Naive thymus-derived CD4-positive, alpha-beta T cell (primary cell): ENCODE measurements at regions not wholly inside any gene's neighbourhood (a gene's known extent, or its start where the extent isn't known, plus 50 kb on each side); places are given as distances from the start of the nearest gene placed in this dataset.

ENCODE experiments used
- ATAC-seq: fragments of 150-1000 bp; cut with Tn5 transposase; 2 replicates; pipeline ENCODE4 v1.10.0; 2021; ENCODE audit warnings: mild to moderate bottlenecking, moderate library complexity
- CTCF ChIA-PET: fragments of 350-600 bp; sonication (Branson Sonifier 250); formaldehyde crosslinking; loops from one replicate; lab custom pipeline; 2021; ENCODE audit warnings: antibody characterized with exemption; lab: Charles Lee
- POLR2A ChIA-PET: fragments of 350-600 bp; sonication (Branson Sonifier 250); formaldehyde crosslinking; loops from one replicate; lab custom pipeline; 2021; ENCODE audit warnings: antibody characterized with exemption, inconsistent platforms; lab: Charles Lee
- DNase-seq, 9 donors: peaks; one replicate each; pipeline versions ENCODE4 v3.0.0 to v3.0.0-alpha.2; 2020 to 2022; ENCODE audit warnings: mixed read lengths in 1 of 9
- H3K27ac ChIP-seq: one replicate; pipeline ENCODE4 v1.7.0; 2013; ENCODE audit warnings: mild to moderate bottlenecking, low read depth, low read length, moderate library complexity
- H3K27me3 ChIP-seq, 2 donors: one replicate each; pipeline ENCODE4 v1.7.0; 2013; ENCODE audit warnings: low read length in 2 of 2, mild to moderate bottlenecking in 2 of 2, moderate library complexity in 2 of 2; ENCODE audit not compliant: control insufficient read depth in 2 of 2, insufficient read depth in 2 of 2
- H3K36me3 ChIP-seq, 3 experiments: 1 replicate in 2 of 3; 2 replicates in 1 of 3; pipeline ENCODE4 v1.7.0; 2013; ENCODE audit warnings: low read length in 3 of 3, mild to moderate bottlenecking in 3 of 3, moderate library complexity in 1 of 3; ENCODE audit not compliant: insufficient read depth in 3 of 3, control insufficient read depth in 2 of 3
- H3K4me1 ChIP-seq, 2 donors: one replicate each; pipeline ENCODE4 v1.7.0; 2013; ENCODE audit warnings: low read length in 2 of 2, mild to moderate bottlenecking in 2 of 2, moderate library complexity in 1 of 2; ENCODE audit not compliant: control insufficient read depth in 2 of 2, insufficient read depth in 2 of 2
- H3K4me3 ChIP-seq: 2 replicates; pipeline ENCODE4 v1.7.0; 2013; ENCODE audit warnings: mild to moderate bottlenecking, low read length
- H3K9me3 ChIP-seq, 3 experiments: 1 replicate in 2 of 3; 2 replicates in 1 of 3; pipeline ENCODE4 v1.7.0; 2013; ENCODE audit warnings: low read length in 3 of 3; ENCODE audit not compliant: control insufficient read depth in 2 of 3
- H3K27ac Mint-ChIP-seq, 9 donors: one replicate each; pipeline ENCODE4 v1.8.0; 2020 to 2022; ENCODE audit warnings: mixed read lengths in 9 of 9, mild to moderate bottlenecking in 8 of 9, moderate library complexity in 5 of 9, inconsistent platforms in 2 of 9
- H3K27me3 Mint-ChIP-seq, 5 donors: one replicate each; pipeline ENCODE4 v1.8.0; 2021 to 2022; ENCODE audit warnings: mixed read lengths in 5 of 5, mild to moderate bottlenecking in 1 of 5
- H3K36me3 Mint-ChIP-seq, 5 donors: one replicate each; pipeline ENCODE4 v1.8.0; 2020 to 2022; ENCODE audit warnings: mixed read lengths in 5 of 5, mild to moderate bottlenecking in 3 of 5, inconsistent platforms in 1 of 5
- H3K4me1 Mint-ChIP-seq, 7 donors: one replicate each; pipeline ENCODE4 v1.8.0; 2020 to 2022; ENCODE audit warnings: mixed read lengths in 7 of 7, mild to moderate bottlenecking in 3 of 7, inconsistent platforms in 1 of 7
- H3K4me3 Mint-ChIP-seq, 10 donors: one replicate each; pipeline ENCODE4 v1.8.0; 2020 to 2022; ENCODE audit warnings: mild to moderate bottlenecking in 10 of 10, mixed read lengths in 10 of 10, moderate library complexity in 6 of 10, inconsistent platforms in 2 of 10
- H3K9me3 Mint-ChIP-seq, 11 donors: one replicate each; pipeline ENCODE4 v1.8.0; 2020 to 2022; ENCODE audit warnings: mixed read lengths in 11 of 11, mild to moderate bottlenecking in 4 of 11, inconsistent platforms in 1 of 11, moderate library complexity in 1 of 11
- intact Hi-C, 2 donors: fragments of 100-400 bp; cut with micrococcal nuclease; formaldehyde crosslinking; loops; one replicate each; pipeline ENCODE4 v1.15.1; 2023

GRCh38 chr3:68631850-68632545 is 300.3 kb downstream of the TAFA4 start:
- Histone ChIP-seq H3K27ac (no peak overlapping the region), H3K4me3 (no peak overlapping the region), H3K36me3 (no peaks in the 10 kb centered on the region), H3K27me3 (no peaks in the 10 kb centered on the region), H3K9me3 (no peaks in the 10 kb centered on the region), H3K4me1 (no peaks in the 10 kb centered on the region)
- Mint-ChIP-seq H3K4me3 (no peak overlapping the region), H3K27me3 (peaks cover 0 to 36% (median 20%) of the 10 kb centered on the region in 5 donors), H3K4me1 (no peaks in the 10 kb centered on the region), H3K27ac (no peak overlapping the region), H3K36me3 (no peaks in the 10 kb centered on the region), H3K9me3 (peaks cover 0 to 5% (median 2%) of the 10 kb centered on the region in 11 donors)
- CTCF ChIA-PET: no interaction called here
- POLR2A ChIA-PET: no interaction called here
- intact Hi-C loops: no loop called here
- ATAC-seq: no peak
- no peak for DNase-seq

GRCh38 chr3:68620211-68620610 is 312.1 kb downstream of the TAFA4 start:
- ChIA-PET POLR2A (no interaction called here), CTCF (no interaction called here)
- no peaks in the 10 kb centered on the region for H3K36me3 Mint-ChIP-seq
- no peak for DNase-seq
- H3K27me3 Mint-ChIP-seq: peaks cover 0 to 4% (median 0%) of the 10 kb centered on the region in 5 donors
- Histone ChIP-seq H3K9me3 (no peaks in the 10 kb centered on the region), H3K4me3 (no peak overlapping the region), H3K27ac (no peak overlapping the region), H3K4me1 (no peaks in the 10 kb centered on the region), H3K36me3 (no peaks in the 10 kb centered on the region), H3K27me3 (no peaks in the 10 kb centered on the region)
- no peak overlapping the region for H3K27ac Mint-ChIP-seq
- intact Hi-C loops: no loop called here
- peaks cover 0 to 11% (median 4%) of the 10 kb centered on the region in 11 donors for H3K9me3 Mint-ChIP-seq
- no peak overlapping the region for H3K4me3 Mint-ChIP-seq
- H3K4me1 Mint-ChIP-seq: no peaks in the 10 kb centered on the region
- no peak for ATAC-seq

GRCh38 chr3:68614087-68614486 is 318.3 kb downstream of the TAFA4 start:
- H3K9me3 Mint-ChIP-seq: peaks cover 4 to 18% (median 13%) of the 10 kb centered on the region in 11 donors
- peaks cover 0 to 3% (median 0%) of the 10 kb centered on the region in 5 donors for H3K27me3 Mint-ChIP-seq
- Histone ChIP-seq H3K4me1 (no peaks in the 10 kb centered on the region), H3K27me3 (no peaks in the 10 kb centered on the region), H3K36me3 (no peaks in the 10 kb centered on the region), H3K9me3 (no peaks in the 10 kb centered on the region), H3K4me3 (no peak overlapping the region), H3K27ac (no peak overlapping the region)
- H3K27ac Mint-ChIP-seq: no peak overlapping the region
- CTCF ChIA-PET: no interaction called here
- ATAC-seq (no peak), DNase-seq (no peak)
- no peaks in the 10 kb centered on the region for H3K4me1 Mint-ChIP-seq
- H3K4me3 Mint-ChIP-seq: no peak overlapping the region
- intact Hi-C loops: no loop called here
- peaks cover 0 to 5% (median 0%) of the 10 kb centered on the region in 5 donors for H3K36me3 Mint-ChIP-seq
- POLR2A ChIA-PET: no interaction called here

DNA sequence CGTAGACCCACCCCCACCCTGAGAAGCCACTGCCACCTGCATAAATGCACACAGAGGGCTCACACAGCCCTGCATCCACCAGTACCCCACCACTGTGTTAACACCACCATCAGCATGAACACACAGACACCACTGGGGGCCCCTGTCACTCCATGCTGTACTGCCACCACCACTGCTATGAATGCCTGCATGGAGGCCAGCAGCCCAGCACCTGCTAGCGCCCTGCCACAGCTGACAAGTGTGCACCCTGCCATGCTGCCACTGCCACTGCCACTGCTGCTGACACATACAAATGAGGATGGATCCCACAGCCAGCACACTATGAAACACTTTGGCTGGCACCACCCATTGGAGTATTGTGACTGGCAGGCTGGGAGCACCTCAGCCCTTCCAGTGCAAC is 361.0 kb downstream of the TAFA4 start:
- Mint-ChIP-seq H3K4me1 (no peaks in the 10 kb centered on the region), H3K4me3 (no peak overlapping the region), H3K27me3 (peaks cover 0 to 24% (median 9%) of the 10 kb centered on the region in 5 donors), H3K36me3 (peaks cover 0 to 6% (median 0%) of the 10 kb centered on the region in 5 donors), H3K27ac (no peak overlapping the region), H3K9me3 (peaks cover 0 to 26% (median 9%) of the 10 kb centered on the region in 11 donors)
- DNase-seq (no peak), ATAC-seq (no peak)
- no peaks in the 10 kb centered on the region for H3K27me3 ChIP-seq
- no peak overlapping the region for H3K27ac ChIP-seq
- POLR2A ChIA-PET: no interaction called here
- H3K4me3 ChIP-seq: no peak overlapping the region
- intact Hi-C loops: no loop called here
- H3K36me3 ChIP-seq: no peaks in the 10 kb centered on the region
- no peaks in the 10 kb centered on the region for H3K4me1 ChIP-seq
- CTCF ChIA-PET: no interaction called here
- no peaks in the 10 kb centered on the region for H3K9me3 ChIP-seq

DNA sequence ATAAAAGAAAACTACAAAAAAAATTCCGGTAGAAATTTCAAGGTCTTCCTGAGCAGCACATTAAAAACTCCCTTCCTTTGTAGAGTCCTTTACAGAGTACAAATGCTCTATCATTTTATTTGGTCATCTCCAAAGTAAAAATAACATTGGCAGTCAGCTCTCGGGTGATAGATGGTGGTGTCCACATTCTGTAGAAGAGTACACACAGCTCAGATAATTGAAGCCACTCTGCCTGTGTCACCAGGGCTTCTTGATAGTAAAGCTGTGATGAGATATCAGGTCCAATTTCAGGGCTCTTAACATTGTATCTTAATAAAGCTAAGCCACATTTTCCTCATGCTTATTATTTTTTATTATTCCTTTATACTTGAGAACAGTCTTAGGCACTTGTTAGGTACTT is 371.6 kb downstream of the TAFA4 start:
- no peaks in the 10 kb centered on the region for H3K4me1 ChIP-seq
- no peak overlapping the region for H3K27ac ChIP-seq
- Mint-ChIP-seq H3K4me3 (no peak overlapping the region), H3K27me3 (peaks cover 0 to 12% (median 0%) of the 10 kb centered on the region in 5 donors), H3K36me3 (no peaks in the 10 kb centered on the region), H3K27ac (no peak overlapping the region), H3K9me3 (peaks cover 0 to 2% (median 0%) of the 10 kb centered on the region in 11 donors), H3K4me1 (no peaks in the 10 kb centered on the region)
- intact Hi-C loops: no loop called here
- ChIA-PET CTCF (no interaction called here), POLR2A (no interaction called here)
- no peak overlapping the region for H3K4me3 ChIP-seq
- H3K9me3 ChIP-seq: peaks cover 0 to 4% (median 0%) of the 10 kb centered on the region in 3 experiments
- H3K36me3 ChIP-seq: no peaks in the 10 kb centered on the region
- ATAC-seq (no peak), DNase-seq (no peak)
- H3K27me3 ChIP-seq: no peaks in the 10 kb centered on the region

- H3K4me1 ChIP-seq: no peaks in the 10 kb centered on the region
- Mint-ChIP-seq H3K9me3 (peaks cover 0 to 12% (median 2%) of the 10 kb centered on the region in 11 donors), H3K36me3 (no peaks in the 10 kb centered on the region), H3K4me3 (no peak overlapping the region), H3K4me1 (peaks cover 0 to 2% (median 0%) of the 10 kb centered on the region in 7 donors), H3K27me3 (no peaks in the 10 kb centered on the region), H3K27ac (no peak overlapping the region)
- no peak for ATAC-seq
- no peaks in the 10 kb centered on the region for H3K36me3 ChIP-seq
- ChIA-PET POLR2A (no interaction called here), CTCF (no interaction called here)
- H3K27ac ChIP-seq: no peak overlapping the region
- no peaks in the 10 kb centered on the region for H3K27me3 ChIP-seq
- intact Hi-C loops: no loop called here
- no peak for DNase-seq
- H3K4me3 ChIP-seq: no peak overlapping the region
- no peaks in the 10 kb centered on the region for H3K9me3 ChIP-seq
Observed at GRCh38 chr3:68535782-68536181, 396.6 kb downstream of the TAFA4 start.

GRCh38 chr3:68523330-68523729 is 409.0 kb downstream of the TAFA4 start:
- Histone ChIP-seq H3K27ac (no peak overlapping the region), H3K36me3 (no peaks in the 10 kb centered on the region), H3K4me1 (no peaks in the 10 kb centered on the region), H3K27me3 (no peaks in the 10 kb centered on the region), H3K9me3 (no peaks in the 10 kb centered on the region), H3K4me3 (no peak overlapping the region)
- intact Hi-C loops: no loop called here
- Mint-ChIP-seq H3K36me3 (peaks cover 0 to 3% (median 0%) of the 10 kb centered on the region in 5 donors), H3K27me3 (no peaks in the 10 kb centered on the region), H3K4me1 (peaks cover 0 to 2% (median 0%) of the 10 kb centered on the region in 7 donors), H3K9me3 (peaks cover 0 to 2% (median 0%) of the 10 kb centered on the region in 11 donors), H3K4me3 (no peak overlapping the region), H3K27ac (no peak overlapping the region)
- DNase-seq: no peak
- POLR2A ChIA-PET: no interaction called here
- ATAC-seq: no peak
- CTCF ChIA-PET: no interaction called here
